H1 (cell line): ENCODE measurements at regions not wholly inside any gene's neighbourhood (a gene's known extent, or its start where the extent isn't known, plus 50 kb on each side); places are given as distances from the start of the nearest gene placed in this dataset.

ENCODE experiments used
- CBX5 ChIP-seq: fragments of 300-800, 300-1000 bp; sonication (generic); IDR thresholded peaks from 2 replicates; pipeline ENCODE4 v1.7.1; 2016; ENCODE audit warnings: antibody characterized with exemption, low read length, low read depth
- KDM4A ChIP-seq: IDR thresholded peaks from one replicate; pipeline ENCODE4 v1.7.1; 2012; ENCODE audit warnings: low read depth, mild to moderate bottlenecking, moderate library complexity, low read length, inconsistent platforms; ENCODE audit not compliant: severe bottlenecking
- MAX ChIP-seq: IDR thresholded peaks from 2 replicates; pipeline ENCODE4 v1.6.1; 2012; ENCODE audit warnings: inconsistent platforms
- NRF1 ChIP-seq: IDR thresholded peaks from 2 replicates; pipeline ENCODE4 v1.6.1; 2011; ENCODE audit warnings: mild to moderate bottlenecking, low read depth, low read length, improper control_type of control experiment
- POLR2AphosphoS5 ChIP-seq: IDR thresholded peaks from 2 replicates; pipeline ENCODE4 v1.6.1; 2011; ENCODE audit warnings: low read depth, low read length
- RBBP5 ChIP-seq: IDR thresholded peaks from 2 replicates; pipeline ENCODE4 v1.7.1; 2012; ENCODE audit warnings: low read depth, mild to moderate bottlenecking, inconsistent platforms, low read length, moderate library complexity, borderline replicate concordance
- SIN3A ChIP-seq, 2 experiments: IDR thresholded peaks in 1 of 2; conservative IDR thresholded peaks in 1 of 2; 2 replicates each; pipeline ENCODE4 v1.6.1; 2011 to 2012; ENCODE audit warnings: low read length in 2 of 2, improper control_type of control experiment in 1 of 2, low read depth in 1 of 2, mild to moderate bottlenecking in 1 of 2
- TF ChIP-seq, protein P1 (sequence below), 3 experiments: IDR thresholded peaks; 1 replicate in 2 of 3; 2 replicates in 1 of 3; pipeline versions ENCODE4 v1.5.1 to v1.6.1; 2011; ENCODE audit warnings: low read length in 3 of 3, mild to moderate bottlenecking in 3 of 3, inconsistent platforms in 2 of 3, low read depth in 1 of 3, moderate library complexity in 1 of 3; ENCODE audit not compliant: insufficient read depth in 1 of 3; ENCODE audit errors: control extremely low read depth in 1 of 3
- TF ChIP-seq, protein P2 (sequence below): IDR thresholded peaks from 2 replicates; pipeline ENCODE4 v1.6.1; 2012; ENCODE audit warnings: low read length, inconsistent platforms

DNA sequence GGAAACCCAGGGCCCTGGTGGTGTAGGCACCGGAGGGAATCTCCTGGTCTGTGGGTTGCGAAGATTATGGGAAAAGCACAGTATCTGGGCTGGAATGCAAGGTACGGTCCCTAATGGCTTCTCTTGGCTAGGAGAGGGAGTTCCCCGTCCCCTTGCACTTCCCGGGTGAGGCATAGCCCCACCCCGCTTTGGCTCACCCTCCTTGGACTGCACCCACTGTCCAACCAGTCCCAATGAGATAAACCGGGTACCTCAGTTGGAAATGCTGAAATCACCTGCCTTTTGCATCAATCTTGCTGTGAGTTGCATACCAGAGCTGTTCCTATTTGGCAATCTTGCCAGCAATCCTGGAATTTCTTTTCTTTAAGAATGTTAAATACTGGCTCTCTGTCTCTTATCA, 1429.1 kb downstream of the MAT2B start (continued):
- TF ChIP-seq, protein P1, sequence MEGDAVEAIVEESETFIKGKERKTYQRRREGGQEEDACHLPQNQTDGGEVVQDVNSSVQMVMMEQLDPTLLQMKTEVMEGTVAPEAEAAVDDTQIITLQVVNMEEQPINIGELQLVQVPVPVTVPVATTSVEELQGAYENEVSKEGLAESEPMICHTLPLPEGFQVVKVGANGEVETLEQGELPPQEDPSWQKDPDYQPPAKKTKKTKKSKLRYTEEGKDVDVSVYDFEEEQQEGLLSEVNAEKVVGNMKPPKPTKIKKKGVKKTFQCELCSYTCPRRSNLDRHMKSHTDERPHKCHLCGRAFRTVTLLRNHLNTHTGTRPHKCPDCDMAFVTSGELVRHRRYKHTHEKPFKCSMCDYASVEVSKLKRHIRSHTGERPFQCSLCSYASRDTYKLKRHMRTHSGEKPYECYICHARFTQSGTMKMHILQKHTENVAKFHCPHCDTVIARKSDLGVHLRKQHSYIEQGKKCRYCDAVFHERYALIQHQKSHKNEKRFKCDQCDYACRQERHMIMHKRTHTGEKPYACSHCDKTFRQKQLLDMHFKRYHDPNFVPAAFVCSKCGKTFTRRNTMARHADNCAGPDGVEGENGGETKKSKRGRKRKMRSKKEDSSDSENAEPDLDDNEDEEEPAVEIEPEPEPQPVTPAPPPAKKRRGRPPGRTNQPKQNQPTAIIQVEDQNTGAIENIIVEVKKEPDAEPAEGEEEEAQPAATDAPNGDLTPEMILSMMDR (IDR thresholded peaks at IDR 0.05; ENCODE audit: control extremely low read depth in 1 of 3, insufficient read depth in 1 of 3, low read depth in 1 of 3, low read length in 3 of 3): no peak
- TF ChIP-seq, protein P2, sequence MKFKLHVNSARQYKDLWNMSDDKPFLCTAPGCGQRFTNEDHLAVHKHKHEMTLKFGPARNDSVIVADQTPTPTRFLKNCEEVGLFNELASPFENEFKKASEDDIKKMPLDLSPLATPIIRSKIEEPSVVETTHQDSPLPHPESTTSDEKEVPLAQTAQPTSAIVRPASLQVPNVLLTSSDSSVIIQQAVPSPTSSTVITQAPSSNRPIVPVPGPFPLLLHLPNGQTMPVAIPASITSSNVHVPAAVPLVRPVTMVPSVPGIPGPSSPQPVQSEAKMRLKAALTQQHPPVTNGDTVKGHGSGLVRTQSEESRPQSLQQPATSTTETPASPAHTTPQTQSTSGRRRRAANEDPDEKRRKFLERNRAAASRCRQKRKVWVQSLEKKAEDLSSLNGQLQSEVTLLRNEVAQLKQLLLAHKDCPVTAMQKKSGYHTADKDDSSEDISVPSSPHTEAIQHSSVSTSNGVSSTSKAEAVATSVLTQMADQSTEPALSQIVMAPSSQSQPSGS: no peak
- no peak for TF ChIP-seq NRF1
- TF ChIP-seq MAX: no peak
- no peak for TF ChIP-seq RBBP5
- TF ChIP-seq SIN3A (conservative IDR thresholded peaks at IDR 0.05 in 1 of 2, IDR thresholded peaks at IDR 0.05 in 1 of 2; ENCODE audit: low read depth in 1 of 2, low read length in 2 of 2): no peak
- no peak for TF ChIP-seq KDM4A
- no peak for TF ChIP-seq POLR2AphosphoS5
- TF ChIP-seq CBX5: no peak
